Activated CD4-positive, alpha-beta T cell treated with anti-CD3 and anti-CD28 coated beads, Interleukin-2, amount 50 U/mL, for 48 hours (primary cell): ENCODE measurements at regions not wholly inside any gene's neighbourhood (a gene's known extent, or its start where the extent isn't known, plus 50 kb on each side); places are given as distances from the start of the nearest gene placed in this dataset.

ENCODE experiments used
- DNase-seq, 2 experiments: peaks; one replicate each; pipeline ENCODE4 v3.0.0-alpha.2; 2020

DNA sequence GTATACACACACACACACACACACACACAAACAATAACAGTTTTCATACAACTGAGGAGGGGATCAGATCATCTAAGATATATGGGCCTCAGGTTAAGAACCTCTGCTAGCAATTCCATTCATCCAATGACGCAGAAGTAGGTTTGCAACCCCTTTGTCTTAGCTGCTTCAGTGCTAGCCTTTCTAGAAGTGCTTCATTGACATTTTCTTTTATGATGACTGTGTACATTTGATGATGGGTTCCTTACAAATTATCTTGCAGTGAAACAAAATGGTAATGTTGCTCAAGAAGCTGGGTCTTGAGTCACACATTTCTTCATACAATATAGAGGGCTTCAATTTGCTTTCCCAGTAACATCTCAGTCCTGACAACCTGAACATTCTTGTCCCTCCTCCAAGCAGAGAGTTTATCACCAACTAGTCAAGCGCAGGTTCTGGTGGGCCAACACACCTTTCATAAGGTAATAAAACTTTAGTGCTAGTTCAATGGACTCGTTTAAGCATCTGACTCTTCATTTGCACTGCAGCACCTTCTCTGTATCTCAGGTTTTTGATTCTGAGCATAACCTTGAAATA lies 269.5 kb downstream of the CNTN3 start:
- DNase-seq: no peak

DNA sequence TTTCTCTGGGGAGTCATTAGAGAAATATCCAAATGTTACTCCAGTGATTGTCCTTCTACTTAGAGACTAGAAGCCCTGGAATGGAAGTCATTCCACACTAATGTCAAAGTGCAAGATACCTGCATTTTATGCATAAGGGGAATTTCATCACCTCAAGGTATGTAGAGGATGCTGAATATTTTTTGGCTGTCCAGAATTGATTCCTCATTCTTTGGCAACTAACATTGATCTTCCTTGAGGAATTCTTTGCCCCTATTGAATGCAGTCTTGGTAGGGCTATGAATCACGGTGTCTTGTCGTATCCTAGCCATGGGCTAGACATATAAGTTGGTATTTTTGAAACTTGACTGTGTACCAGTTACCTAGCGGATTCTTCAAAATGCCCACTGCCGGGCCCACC lies 271.1 kb downstream of the CNTN3 start:
- DNase-seq: no peak

DNA sequence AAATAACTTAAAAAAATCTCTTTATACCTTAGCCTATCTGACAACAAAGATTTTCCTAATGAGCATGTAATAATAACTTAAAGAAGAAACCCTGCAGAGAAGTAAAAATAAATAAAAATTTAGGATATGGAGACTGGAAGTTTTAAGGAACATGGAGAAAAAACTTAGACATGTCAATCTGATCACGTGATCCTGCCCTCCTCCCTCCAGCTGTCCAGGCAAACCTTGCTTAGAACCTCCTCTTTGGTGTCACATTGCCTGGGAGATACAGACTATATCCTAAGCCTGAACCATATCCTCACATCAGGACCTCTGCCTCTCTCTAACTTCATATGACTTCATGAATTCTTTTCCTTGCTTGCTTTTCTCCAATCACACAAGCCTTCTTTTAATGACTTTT lies 275.5 kb downstream of the CNTN3 start:
- DNase-seq: no peak

DNA sequence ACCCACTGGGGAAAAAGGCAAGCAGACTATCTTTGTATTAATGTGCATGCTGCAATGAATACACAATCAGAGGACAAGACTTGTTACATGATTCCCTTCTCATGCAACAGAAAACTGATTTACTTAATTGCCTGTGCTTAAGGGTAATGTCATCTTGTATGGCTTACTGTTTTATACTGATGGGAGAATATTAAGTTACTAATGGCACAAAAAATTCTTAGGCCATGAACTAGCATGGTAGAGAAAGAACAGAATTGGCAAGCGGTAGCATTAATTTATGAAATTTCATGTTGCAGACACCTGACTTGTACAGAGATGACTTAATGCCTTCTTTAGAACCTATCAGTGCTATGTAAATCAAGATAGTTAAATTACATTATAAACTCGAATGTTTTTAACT lies 282.3 kb downstream of the CNTN3 start:
- DNase-seq: no peak

DNA sequence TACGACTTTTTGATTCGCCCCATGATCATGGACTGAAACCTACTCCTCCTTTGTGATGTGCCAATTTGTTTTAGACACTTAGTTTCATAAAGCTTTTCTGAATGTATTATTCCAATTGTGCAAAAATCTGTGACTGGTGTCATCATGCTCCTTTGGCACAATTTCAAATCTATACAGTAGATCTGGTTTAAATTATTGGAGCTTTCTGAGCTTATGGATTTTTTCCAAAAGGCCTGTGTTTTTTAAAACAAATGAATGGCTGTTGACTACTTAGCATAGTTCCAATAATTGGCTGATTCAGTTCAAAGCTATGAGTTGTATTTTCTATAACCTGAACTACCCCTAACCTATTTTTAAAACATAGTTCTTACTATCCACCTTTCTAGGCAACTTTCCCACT lies 282.7 kb downstream of the CNTN3 start:
- DNase-seq: no peak

DNA sequence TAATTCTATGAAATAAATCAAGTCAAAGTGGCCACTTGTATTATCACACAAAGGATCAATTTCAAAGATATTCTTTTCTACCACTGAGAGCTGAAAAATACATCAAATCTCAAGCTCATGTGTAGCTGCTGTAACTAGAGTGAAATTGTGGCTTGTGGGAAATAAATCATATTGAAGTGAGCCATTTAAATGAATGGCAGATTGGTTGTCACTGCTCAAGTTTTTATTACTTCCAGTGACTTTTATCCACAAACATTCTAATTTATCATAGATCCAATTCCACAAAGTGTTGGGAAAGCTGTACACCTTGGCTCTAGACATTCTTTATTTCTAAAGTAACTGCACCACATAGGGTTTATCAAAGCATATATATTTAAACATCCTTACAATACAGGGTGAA lies 285.4 kb downstream of the CNTN3 start:
- DNase-seq: no peak

DNA sequence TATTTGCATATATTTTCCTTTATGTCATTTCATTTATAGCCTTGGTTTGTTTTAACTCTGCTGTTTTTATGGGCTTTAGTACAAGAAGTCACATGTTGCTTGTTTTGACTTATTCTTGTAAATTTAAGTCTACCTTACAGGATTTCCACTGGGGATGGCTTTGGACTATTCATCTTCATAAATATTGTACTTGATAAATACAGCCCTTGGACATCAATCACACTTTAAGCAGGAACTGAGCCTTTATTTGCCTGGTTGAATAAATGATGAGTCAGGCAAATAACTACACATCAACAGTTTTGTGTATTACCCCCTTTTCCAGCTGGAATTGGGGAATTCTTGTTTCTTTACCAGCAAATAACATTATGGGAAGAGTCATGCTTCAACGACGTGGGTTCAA lies 286.0 kb downstream of the CNTN3 start:
- no peak for DNase-seq

DNA sequence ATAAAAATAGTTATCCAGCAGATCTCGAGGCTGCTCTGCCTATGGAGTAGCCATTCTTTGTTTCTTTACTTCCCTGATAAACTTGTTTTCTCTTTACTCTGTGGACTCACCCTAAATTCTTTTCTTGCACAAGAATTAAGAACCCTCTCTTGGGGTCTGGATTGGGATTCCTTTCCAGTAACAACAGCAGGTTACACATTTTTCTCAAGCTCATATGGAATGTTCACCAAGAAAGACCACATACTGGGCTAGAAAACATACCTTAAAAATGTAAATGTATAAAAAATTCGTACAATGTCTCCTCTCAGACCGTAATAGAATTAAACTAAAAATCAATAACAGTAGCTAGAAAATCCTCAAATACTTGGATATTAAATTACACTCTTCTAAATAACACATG lies 299.2 kb downstream of the CNTN3 start:
- no peak for DNase-seq

DNA sequence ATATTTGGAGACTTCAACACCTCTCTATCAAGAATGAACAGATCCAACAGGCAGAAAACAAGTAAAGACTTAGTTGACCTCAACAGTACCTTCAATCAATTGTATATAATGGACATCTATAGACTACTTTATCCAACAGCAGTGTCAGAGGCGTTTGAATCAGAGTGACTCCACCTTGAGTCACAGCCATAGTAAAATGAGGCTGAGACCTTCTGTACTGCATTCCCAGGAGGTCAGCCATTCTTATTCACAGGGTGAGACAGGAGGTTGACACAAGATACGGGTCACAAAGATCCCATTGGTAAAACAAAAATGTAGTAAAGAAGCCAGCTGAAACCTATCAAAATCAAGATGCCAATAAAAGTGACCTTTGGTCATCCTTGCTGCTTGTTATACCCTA lies 299.8 kb downstream of the CNTN3 start:
- DNase-seq: no peak

DNA sequence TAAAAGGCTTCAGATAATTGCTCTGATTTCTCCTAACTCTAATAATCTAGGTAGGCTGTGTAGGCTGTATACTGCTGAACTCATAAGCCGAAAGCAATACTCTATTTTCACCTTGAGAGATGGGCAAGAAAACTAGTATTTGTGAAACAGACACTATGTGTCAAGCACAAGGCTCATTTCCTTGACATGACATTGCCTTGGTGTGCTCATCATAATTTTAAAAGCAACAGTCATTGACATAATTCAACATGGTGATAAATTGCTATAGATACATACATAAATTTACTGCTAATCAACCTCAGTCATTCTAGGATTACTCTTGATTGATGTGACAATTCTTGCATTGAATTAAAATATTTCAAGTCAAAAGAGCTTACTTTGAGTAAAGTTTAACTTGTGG lies 304.7 kb downstream of the CNTN3 start:
- no peak for DNase-seq

DNA sequence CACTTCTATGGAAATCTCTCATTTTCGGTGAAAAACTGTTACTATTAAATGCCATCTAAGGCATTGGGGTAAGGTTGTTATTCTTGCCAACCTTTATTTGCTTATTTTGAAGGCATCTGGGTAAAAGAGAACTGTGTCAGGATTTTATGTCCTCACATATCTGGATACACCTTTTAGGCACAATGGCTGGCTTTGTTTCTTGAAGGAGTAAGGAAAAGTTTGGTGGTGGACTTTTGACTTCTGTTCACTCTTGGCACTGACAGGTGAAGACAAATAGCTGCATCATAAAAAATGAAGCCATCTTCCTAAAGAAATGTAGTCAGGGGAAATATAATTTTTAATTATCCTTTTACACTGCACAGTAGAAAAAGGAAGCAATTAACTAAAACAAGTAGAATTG lies 310.0 kb downstream of the CNTN3 start:
- no peak for DNase-seq

DNA sequence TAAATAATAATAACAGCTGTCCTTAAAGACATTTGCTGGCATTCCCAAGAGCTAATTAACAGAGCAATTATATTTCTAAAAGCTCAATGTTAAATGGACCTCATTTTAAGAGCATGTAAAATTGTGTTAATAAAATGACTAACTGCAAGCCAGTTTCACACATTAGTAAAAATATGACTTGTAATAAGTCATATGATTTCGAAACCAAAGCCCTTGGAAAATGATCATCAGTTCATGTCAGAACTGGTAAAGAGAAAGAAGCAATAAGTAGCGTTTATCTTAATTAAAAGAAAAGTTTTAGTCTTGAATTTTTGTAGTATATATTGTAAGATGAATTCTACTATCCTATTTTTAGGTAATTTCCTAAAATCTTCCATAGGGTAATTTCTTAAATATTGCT lies 310.7 kb downstream of the CNTN3 start:
- DNase-seq: no peak

DNA sequence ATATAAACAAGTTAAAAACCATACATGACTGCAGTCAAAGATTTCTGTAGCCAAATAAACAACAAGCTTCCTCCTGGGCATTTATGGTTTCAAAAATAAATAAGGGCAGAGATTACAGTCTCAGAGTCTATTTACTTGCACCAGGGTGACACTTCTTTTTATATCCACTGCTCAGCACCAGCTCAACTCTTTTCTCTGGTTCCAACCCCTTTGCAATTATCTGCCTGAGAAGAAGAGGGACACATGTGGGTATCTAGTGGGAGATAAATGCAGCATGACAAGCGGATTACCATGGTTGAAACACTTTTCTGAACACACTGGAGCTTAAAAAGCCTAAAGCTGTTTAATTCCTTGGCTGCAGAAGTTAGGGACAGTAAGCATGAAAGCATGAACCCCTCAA lies 311.5 kb downstream of the CNTN3 start:
- DNase-seq: no peak

DNA sequence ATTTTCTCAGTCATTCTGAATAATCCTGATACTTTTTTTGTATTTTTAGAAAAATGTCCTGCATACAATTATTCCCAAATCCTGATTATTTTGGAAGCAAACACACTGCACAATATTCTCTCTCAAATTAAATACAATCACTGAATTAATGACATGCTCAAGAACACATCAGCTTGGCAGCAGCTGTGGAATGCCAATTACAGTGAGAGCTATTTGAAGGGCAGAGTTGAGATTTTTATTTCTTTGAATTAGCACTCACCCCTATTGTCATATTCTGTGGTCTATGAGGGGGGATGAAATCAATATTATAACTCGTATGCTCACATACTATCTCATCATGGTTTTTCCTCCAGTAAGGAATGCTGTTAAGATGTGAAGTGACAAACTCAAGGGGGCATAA lies 312.2 kb downstream of the CNTN3 start:
- DNase-seq: no peak

DNA sequence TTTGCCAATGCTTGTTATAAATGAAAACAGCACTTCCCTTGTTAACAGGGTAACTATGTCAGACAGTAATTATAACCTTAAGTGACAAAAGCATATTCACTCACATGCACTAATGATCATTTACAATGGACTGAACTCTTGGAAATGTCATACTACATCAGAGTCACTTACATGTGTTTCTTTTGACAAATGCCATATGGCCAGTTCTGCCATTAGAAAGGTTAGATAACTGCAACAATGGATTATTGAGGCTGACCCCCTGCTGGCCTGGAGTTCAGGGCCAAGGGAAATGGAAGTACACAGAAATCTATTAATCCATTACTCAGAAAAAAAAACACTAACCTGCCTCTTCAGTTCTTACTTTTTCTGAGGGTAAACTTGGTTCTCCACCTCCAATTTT lies 313.4 kb downstream of the CNTN3 start:
- DNase-seq: no peak

DNA sequence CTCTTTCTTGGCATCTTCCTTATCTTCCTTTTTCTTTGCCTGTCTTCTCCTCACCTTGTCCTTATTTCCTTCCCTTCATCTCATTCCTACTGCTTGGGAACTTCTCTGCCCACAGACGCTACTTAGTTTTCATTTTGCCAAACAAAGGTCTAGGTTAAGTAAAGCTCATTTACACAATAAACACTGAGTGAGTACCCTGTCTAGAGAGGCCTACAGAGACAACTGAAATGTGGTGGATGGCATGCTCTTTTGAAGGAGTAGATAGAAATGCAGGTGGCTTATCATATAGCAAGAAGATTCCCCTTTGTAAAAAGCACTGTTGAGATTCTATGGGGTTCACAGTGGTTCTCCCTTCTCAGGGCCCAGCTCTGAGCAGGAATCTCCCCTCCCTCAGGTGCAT lies 319.0 kb downstream of the CNTN3 start:
- DNase-seq: no peak

DNA sequence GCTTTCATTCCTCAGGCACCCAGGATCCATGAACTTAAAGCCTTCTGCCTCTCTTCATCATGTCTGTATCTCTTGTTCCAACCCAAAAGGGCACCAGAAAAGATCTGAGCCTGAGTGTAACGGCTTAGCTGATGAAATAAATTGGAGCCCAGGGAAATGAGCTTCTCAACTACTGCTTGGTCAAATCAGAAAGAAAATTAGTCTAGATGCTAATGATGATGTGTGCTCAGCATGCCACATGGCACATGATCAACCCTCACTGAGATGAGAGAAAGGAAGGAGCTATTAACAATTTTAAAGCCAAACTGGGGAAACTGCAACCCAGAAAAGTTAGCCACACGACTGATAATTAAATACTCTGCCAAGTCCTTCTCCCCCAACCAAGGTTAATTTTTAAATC lies 325.7 kb downstream of the CNTN3 start:
- no peak for DNase-seq

DNA sequence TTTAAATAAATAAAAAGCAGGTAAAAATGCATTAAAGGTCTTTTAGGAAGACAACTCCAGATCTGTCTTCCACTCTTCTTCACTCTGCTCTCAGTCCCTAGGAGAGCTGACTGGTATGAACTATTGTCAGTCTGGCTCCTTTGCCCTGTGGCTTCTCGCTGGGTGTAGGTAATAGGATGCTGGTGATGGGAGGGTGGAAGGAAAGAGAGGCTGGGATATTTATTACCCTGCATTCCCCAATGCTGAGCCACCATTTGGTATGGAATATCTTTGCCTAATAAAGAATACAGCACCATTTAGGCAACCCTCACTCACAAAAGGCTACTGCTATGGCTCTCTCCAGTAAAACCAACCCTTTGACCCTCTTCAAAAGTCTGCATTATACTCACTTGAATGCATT lies 326.9 kb downstream of the CNTN3 start:
- DNase-seq: no peak

DNA sequence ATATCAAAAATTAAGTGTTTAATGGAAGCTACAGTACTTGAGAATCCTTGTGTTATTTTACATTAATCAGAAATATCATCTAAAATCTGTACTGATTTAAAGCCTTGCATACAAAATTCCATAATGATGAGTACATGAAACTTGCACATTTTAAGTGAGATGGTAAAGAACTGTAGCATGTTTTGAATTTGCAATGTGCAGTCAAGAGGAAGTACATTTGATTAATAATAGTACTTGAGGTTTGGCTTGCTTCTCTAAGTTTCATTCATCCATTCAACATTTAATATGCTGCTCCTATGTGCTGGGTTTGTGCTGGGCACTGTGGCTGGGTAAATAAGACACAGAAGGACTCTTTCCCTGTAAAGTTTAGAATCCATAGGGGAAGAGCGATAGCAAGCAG lies 332.3 kb downstream of the CNTN3 start:
- no peak for DNase-seq

DNA sequence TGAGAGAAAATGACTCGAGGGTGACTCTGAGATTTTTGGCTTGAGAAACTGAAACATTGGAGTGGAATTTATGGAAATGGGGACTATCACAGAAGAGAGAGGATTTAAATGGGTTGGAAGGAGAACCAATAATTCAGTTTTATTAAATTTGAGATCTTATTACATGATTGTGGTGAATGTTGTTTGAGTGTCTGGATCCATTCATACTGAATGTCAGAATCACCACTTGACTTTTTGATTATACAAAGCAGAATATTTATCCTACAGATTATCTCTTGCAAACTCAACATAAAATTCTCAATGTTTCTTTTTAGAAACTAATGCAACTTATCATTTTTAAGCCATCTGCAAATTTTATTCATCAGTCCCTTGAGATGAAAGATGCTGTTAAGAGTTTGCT lies 332.8 kb downstream of the CNTN3 start:
- DNase-seq: no peak

DNA sequence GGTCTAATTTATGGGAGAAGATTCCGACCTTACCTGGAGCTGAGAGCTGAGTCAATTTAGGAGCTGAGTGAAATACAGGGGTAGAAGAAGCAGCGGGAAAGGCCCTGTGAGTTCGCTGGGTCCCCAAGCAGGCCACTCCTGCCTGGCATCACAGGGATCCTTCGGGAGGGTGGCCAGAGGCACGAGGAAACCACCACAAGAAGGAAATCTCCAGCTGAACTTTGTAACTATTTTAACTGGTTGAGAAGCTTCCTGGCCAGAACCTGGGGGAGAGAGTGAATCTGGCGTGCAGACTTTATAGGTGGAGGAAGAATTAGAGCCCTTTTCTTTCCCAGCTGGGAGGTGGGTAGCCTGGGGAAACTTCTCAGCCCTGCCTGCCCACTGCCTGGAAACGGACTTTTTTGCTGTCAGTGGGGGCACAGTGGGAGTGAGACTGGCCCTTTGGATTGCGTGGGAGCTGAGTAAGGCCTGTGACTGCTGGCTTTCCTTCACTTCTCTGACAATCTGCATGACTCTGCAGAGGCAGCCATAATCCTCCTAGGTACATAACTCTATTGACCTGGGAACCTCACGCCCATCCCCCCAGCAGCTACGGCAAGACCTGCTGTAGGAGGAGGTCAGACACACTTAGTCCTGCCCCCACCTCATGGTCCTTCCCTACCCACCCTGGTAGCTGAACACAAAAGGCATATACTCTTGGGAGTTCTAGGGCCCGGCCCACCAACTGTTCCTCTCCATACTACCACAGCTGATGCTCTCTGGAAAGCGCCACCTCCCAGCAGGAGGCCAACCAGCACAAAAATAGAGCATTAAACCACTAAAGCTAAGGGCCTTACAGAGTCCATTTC lies 340.7 kb downstream of the CNTN3 start:
- DNase-seq: no peak

DNA sequence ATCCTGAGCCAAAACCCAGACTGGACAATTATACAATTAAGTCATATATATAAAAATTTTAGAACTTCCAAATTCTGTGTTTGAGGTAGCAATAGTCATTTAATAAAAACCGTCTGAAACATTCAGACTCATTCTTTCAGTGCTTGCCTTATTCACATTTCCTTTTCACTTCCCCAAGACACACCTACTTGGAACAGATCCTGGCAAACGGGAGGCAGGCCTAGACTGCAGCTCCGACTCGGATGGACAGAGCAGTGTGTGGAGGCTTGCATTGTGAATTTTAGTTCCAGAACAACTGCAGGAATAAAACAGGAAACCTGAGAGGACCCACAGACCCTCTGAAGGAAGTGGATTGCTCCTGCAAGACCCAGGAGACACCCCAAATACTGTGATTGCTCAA lies 341.4 kb downstream of the CNTN3 start:
- no peak for DNase-seq

DNA sequence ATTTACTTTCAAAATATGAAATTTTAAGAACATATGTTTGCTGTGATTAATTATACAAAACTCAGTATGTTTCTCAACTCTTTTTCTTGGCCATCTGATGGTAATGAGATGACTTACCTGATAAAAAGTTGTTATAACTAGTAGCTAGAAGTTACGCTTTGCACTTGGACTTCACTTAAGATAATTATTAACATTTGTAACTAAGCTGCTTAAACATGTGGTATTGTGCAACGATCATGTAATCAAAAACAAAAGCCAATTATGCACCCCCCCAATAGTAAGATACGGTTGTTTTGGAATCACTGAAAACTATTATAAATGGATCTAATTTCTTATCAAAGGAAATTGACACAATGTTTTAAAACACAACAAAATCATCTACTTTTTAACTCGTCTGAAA lies 342.9 kb downstream of the CNTN3 start:
- DNase-seq: no peak

DNA sequence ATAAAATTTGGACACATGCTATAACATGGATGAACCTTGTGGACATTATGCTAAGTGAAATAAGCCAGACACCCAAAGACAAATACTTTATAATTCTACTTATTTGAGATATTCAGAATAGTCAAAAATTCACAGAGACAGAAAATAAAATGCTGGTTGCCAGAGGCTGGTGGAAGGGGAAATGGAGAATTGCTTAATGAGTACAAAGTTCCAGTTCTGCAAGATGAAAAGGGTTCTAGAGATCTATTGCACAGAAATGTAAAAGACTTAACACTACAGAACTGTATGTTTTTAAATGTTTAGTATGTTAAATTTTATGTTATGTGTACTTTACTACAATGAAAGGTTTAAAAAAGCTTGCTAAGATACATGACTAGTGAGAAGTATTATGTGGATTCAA lies 344.8 kb downstream of the CNTN3 start:
- no peak for DNase-seq

DNA sequence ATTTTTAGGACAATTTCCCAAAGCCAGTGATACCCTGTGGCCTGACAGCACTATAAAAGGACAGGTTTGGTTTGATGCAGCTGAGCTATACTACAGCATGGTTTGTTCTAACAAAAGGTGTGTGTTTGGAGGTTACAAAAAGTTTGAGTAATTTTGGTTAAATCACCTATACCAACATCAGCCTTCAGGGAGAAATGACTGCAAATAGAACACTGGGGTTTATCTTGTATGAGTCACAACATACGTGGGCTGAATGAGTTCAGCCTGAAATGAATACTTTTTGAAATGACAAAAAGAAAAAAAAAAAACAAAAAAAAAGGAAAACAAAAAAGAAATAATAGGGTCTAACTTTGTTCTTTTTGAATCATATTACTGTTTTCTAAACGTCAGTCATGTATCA lies 345.7 kb downstream of the CNTN3 start:
- no peak for DNase-seq
